OCI-LY3 (cell line): ENCODE measurements at regions not wholly inside any gene's neighbourhood (a gene's known extent, or its start where the extent isn't known, plus 50 kb on each side); places are given as distances from the start of the nearest gene placed in this dataset.

ENCODE experiments used
- EZH2phosphoT487 ChIP-seq: fragments of 200-600 bp; shearing (Covaris generic); IDR thresholded peaks from 2 replicates; pipeline ENCODE4 v1.6.1; 2018; ENCODE audit warnings: antibody characterized with exemption, mixed run types, low read depth
- TF ChIP-seq, protein P1 (sequence below): fragments of 200-600, 300-600 bp; sonication (generic); IDR thresholded peaks from 2 replicates; pipeline ENCODE4 v1.5.1; 2014; ENCODE audit warnings: antibody characterized with exemption, low read length, low read depth

DNA sequence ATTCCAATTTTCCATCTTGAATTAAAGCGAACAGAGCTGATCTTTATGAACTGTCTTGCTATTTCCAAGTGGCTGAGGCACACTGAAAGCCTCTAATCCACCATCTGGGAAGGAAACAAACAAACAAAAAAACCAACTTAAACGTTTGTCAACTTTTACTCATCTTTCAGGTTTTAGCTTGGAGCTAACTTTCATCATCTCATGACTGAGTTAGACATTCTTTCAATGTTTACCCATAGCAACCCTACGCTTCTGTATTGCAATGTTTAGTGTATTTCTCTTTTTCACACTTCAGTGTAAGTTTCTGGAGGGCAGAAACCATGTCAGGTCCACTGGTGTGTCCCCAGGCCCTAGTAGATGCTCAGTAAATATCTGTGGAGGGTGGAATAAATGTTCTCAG lies 343.8 kb downstream of the GBA3 start:
- TF ChIP-seq, protein P1, sequence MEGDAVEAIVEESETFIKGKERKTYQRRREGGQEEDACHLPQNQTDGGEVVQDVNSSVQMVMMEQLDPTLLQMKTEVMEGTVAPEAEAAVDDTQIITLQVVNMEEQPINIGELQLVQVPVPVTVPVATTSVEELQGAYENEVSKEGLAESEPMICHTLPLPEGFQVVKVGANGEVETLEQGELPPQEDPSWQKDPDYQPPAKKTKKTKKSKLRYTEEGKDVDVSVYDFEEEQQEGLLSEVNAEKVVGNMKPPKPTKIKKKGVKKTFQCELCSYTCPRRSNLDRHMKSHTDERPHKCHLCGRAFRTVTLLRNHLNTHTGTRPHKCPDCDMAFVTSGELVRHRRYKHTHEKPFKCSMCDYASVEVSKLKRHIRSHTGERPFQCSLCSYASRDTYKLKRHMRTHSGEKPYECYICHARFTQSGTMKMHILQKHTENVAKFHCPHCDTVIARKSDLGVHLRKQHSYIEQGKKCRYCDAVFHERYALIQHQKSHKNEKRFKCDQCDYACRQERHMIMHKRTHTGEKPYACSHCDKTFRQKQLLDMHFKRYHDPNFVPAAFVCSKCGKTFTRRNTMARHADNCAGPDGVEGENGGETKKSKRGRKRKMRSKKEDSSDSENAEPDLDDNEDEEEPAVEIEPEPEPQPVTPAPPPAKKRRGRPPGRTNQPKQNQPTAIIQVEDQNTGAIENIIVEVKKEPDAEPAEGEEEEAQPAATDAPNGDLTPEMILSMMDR: no peak
- no peak for TF ChIP-seq EZH2phosphoT487
